MCF 10A (cell line): ENCODE measurements at regions not wholly inside any gene's neighbourhood (a gene's known extent, or its start where the extent isn't known, plus 50 kb on each side); places are given as distances from the start of the nearest gene placed in this dataset.

Experiments
- BruUV-seq: library from RNA; stranded (reverse); fragments of 400-500 nt; replicated peaks from 2 replicates; lab custom pipeline; 2021; lab: Mats Ljungman, UMichigan
- CTCF ChIA-PET: fragments of 300-600 bp; sonication (Branson Sonifier 250); formaldehyde crosslinking; extraction: SDS; loops from one replicate; lab custom pipeline; 2021; ENCODE audit warnings: antibody characterized with exemption, inconsistent platforms; lab: Yijun Ruan, JAX
- POLR2A ChIA-PET: fragments of 300-600, 350-650 bp; sonication (Branson Sonifier 250); formaldehyde crosslinking; extraction: SDS; loops from one replicate; lab custom pipeline; 2020; ENCODE audit warnings: antibody characterized with exemption, inconsistent platforms; lab: Yijun Ruan, JAX
- DNase-seq: peaks from one replicate; pipeline ENCODE4 v3.0.0-alpha.2; 2018; ENCODE audit not compliant: unreplicated experiment
- H3K27ac Mint-ChIP-seq: one replicate; pipeline ENCODE4 v1.8.0; 2022; ENCODE audit warnings: mild to moderate bottlenecking, low read depth, mixed read lengths; ENCODE audit not compliant: unreplicated experiment
- H3K27me3 Mint-ChIP-seq: one replicate; pipeline ENCODE4 v1.8.0; 2022; ENCODE audit warnings: mixed read lengths; ENCODE audit not compliant: insufficient read depth, unreplicated experiment
- H3K36me3 Mint-ChIP-seq: one replicate; pipeline ENCODE4 v1.8.0; 2022; ENCODE audit warnings: mild to moderate bottlenecking, moderate library complexity, mixed read lengths; ENCODE audit not compliant: insufficient read depth, unreplicated experiment
- H3K4me1 Mint-ChIP-seq: one replicate; pipeline ENCODE4 v1.8.0; 2022; ENCODE audit warnings: mixed read lengths; ENCODE audit not compliant: insufficient read depth, unreplicated experiment
- H3K4me3 Mint-ChIP-seq: one replicate; pipeline ENCODE4 v1.8.0; 2022; ENCODE audit warnings: mild to moderate bottlenecking, moderate library complexity, mixed read lengths; ENCODE audit not compliant: unreplicated experiment
- H3K9me3 Mint-ChIP-seq: one replicate; pipeline ENCODE4 v1.8.0; 2022; ENCODE audit warnings: mixed read lengths; ENCODE audit not compliant: unreplicated experiment
- CTCF ChIP-seq: fragments of 200-600 bp; IDR thresholded peaks from one replicate; pipeline ENCODE4 v1.8.0; 2022; ENCODE audit warnings: antibody characterized with exemption, mild to moderate bottlenecking; ENCODE audit not compliant: unreplicated experiment
- intact Hi-C: fragments of 100-400 bp; cut with micrococcal nuclease; formaldehyde crosslinking; loops from 2 replicates; pipeline ENCODE4 v1.14.1; 2022

- Mint-ChIP-seq H3K9me3 (peaks cover 12% of the 10 kb centered on the region), H3K4me3 (no peak overlapping the region), H3K27ac (no peak overlapping the region), H3K36me3 (no peaks in the 10 kb centered on the region), H3K27me3 (no peaks in the 10 kb centered on the region), H3K4me1 (no peaks in the 10 kb centered on the region)
- no TSS peak for BruUV-seq
- TF ChIP-seq CTCF = no peak
- DNase-seq = no peak
- CTCF ChIA-PET = no interaction called here
- intact Hi-C loops = no loop called here
- POLR2A ChIA-PET = no interaction called here
Measured at GRCh38 chr3:5826467-5826866, 639.0 kb downstream of the EDEM1 start.

GRCh38 chr3:5828251-5828650, 640.7 kb downstream of the EDEM1 start:
- H3K4me3 Mint-ChIP-seq = no peak overlapping the region
- H3K27me3 Mint-ChIP-seq = no peaks in the 10 kb centered on the region
- H3K27ac Mint-ChIP-seq = no peak overlapping the region
- H3K36me3 Mint-ChIP-seq = no peaks in the 10 kb centered on the region
- H3K4me1 Mint-ChIP-seq = no peaks in the 10 kb centered on the region
- no peak for TF ChIP-seq CTCF
- intact Hi-C loops = no loop called here
- ChIA-PET POLR2A (no interaction called here), CTCF (interaction anchor here (0.7 kb wide), 1 partner anchor 246 kb away, joined by 3 read pairs; no protein-coding TSS in a partner anchor)
- no peak for DNase-seq
- BruUV-seq = no TSS peak
- H3K9me3 Mint-ChIP-seq = peaks cover 12% of the 10 kb centered on the region

- no peak for TF ChIP-seq CTCF
- ChIA-PET CTCF (interaction anchor here (0.6 kb wide), 1 partner anchor 44 kb away, joined by 3 read pairs; no protein-coding TSS in a partner anchor), POLR2A (no interaction called here)
- no peaks in the 10 kb centered on the region for H3K4me1 Mint-ChIP-seq
- H3K9me3 Mint-ChIP-seq = peaks cover 5% of the 10 kb centered on the region
- no peak overlapping the region for H3K27ac Mint-ChIP-seq
- no peak for DNase-seq
- H3K36me3 Mint-ChIP-seq = no peaks in the 10 kb centered on the region
- no TSS peak for BruUV-seq
- intact Hi-C loops = no loop called here
- peaks cover 6% of the 10 kb centered on the region for H3K27me3 Mint-ChIP-seq
- H3K4me3 Mint-ChIP-seq = no peak overlapping the region
Measured at GRCh38 chr3:5840056-5840455, 652.5 kb downstream of the EDEM1 start.

GRCh38 chr3:5841599-5841998, 654.1 kb downstream of the EDEM1 start:
- no peaks in the 10 kb centered on the region for H3K4me1 Mint-ChIP-seq
- intact Hi-C loops = no loop called here
- H3K36me3 Mint-ChIP-seq = no peaks in the 10 kb centered on the region
- no peak for TF ChIP-seq CTCF
- CTCF ChIA-PET = interaction anchor here (0.5 kb wide), 1 partner anchor 223 kb away, joined by 3 read pairs; no protein-coding TSS in a partner anchor
- POLR2A ChIA-PET = no interaction called here
- BruUV-seq = no TSS peak
- H3K27me3 Mint-ChIP-seq = peaks cover 9% of the 10 kb centered on the region
- H3K9me3 Mint-ChIP-seq = no peaks in the 10 kb centered on the region
- H3K4me3 Mint-ChIP-seq = no peak overlapping the region
- DNase-seq = no peak
- H3K27ac Mint-ChIP-seq = no peak overlapping the region
